ENCODE measurements at regions not wholly inside any gene's neighbourhood (a gene's known extent, or its start where the extent isn't known, plus 50 kb on each side); places are given as distances from the start of the nearest gene placed in this dataset.
"Not testable (repeated sequence)": the region's sequence is repeated elsewhere in the genome, so short reads cannot be mapped to it uniquely, and the experiment has no call there.

GRCh38 chrX:50967736-50968135, 57.2 kb downstream of the BMP15 start:
- Mint-ChIP-seq H3K9me3 (no peaks in the 10 kb centered on the region), H3K27me3 (ENCODE audit: insufficient read depth) (no peaks in the 10 kb centered on the region), H3K27ac (no peak overlapping the region), H3K4me3 (no peak overlapping the region), H3K36me3 (ENCODE audit: low read depth) (no peaks in the 10 kb centered on the region), H3K4me1 (ENCODE audit: low read depth) (no peaks in the 10 kb centered on the region)
- no peak for DNase-seq (ENCODE audit: low spot score)
- intact Hi-C loops (cut with micrococcal nuclease), result no loop called here

- H3K27ac Mint-ChIP-seq; intact Hi-C loops (cut with micrococcal nuclease); H3K9me3 Mint-ChIP-seq; H3K27me3 Mint-ChIP-seq (ENCODE audit: insufficient read depth); DNase-seq (ENCODE audit: low spot score); H3K4me1 Mint-ChIP-seq (ENCODE audit: low read depth); H3K36me3 Mint-ChIP-seq (ENCODE audit: low read depth); H3K4me3 Mint-ChIP-seq: not testable (repeated sequence)
Observed at GRCh38 chrX:50968871-50969635, 58.5 kb downstream of the BMP15 start.

GRCh38 chrX:50971395-50971794, 60.9 kb downstream of the BMP15 start:
- intact Hi-C loops (cut with micrococcal nuclease), result no loop called here
- no peak overlapping the region for H3K27ac Mint-ChIP-seq

GRCh38 chrX:50973199-50973598, 62.7 kb downstream of the BMP15 start:
- no peak for DNase-seq (ENCODE audit: low spot score)
- no peaks in the 10 kb centered on the region for H3K4me1 Mint-ChIP-seq (ENCODE audit: low read depth)
- H3K4me3 Mint-ChIP-seq, result no peak overlapping the region
- no peak overlapping the region for H3K27ac Mint-ChIP-seq
- intact Hi-C loops (cut with micrococcal nuclease), result no loop called here
- H3K27me3 Mint-ChIP-seq (ENCODE audit: insufficient read depth), result no peaks in the 10 kb centered on the region
- H3K9me3 Mint-ChIP-seq, result no peaks in the 10 kb centered on the region
- H3K36me3 Mint-ChIP-seq (ENCODE audit: low read depth), result no peaks in the 10 kb centered on the region

More at GRCh38 chrX:50971395-50971794, 60.9 kb downstream of the BMP15 start:
- Mint-ChIP-seq H3K36me3 (ENCODE audit: low read depth) (no peaks in the 10 kb centered on the region), H3K4me1 (ENCODE audit: low read depth) (no peaks in the 10 kb centered on the region), H3K9me3 (no peaks in the 10 kb centered on the region), H3K27me3 (ENCODE audit: insufficient read depth) (no peaks in the 10 kb centered on the region), H3K4me3 (no peak overlapping the region)
- DNase-seq (ENCODE audit: low spot score), result no peak

GRCh38 chrX:50978920-50979682, 68.6 kb downstream of the BMP15 start:
- H3K27me3 Mint-ChIP-seq (ENCODE audit: insufficient read depth), result no peaks in the 10 kb centered on the region
- no peaks in the 10 kb centered on the region for H3K9me3 Mint-ChIP-seq

GRCh38 chrX:50980251-50980650, 69.7 kb downstream of the BMP15 start:
- no peaks in the 10 kb centered on the region for H3K9me3 Mint-ChIP-seq
- no peaks in the 10 kb centered on the region for H3K36me3 Mint-ChIP-seq (ENCODE audit: low read depth)
- H3K4me1 Mint-ChIP-seq (ENCODE audit: low read depth), result no peaks in the 10 kb centered on the region
- no peak for DNase-seq (ENCODE audit: low spot score)
- intact Hi-C loops (cut with micrococcal nuclease), result no loop called here
- H3K4me3 Mint-ChIP-seq, result no peak overlapping the region
- H3K27me3 Mint-ChIP-seq (ENCODE audit: insufficient read depth), result no peaks in the 10 kb centered on the region
- H3K27ac Mint-ChIP-seq, result no peak overlapping the region

More at GRCh38 chrX:50978920-50979682, 68.6 kb downstream of the BMP15 start:
- intact Hi-C loops (cut with micrococcal nuclease), result no loop called here
- H3K27ac Mint-ChIP-seq, result no peak overlapping the region
- H3K36me3 Mint-ChIP-seq (ENCODE audit: low read depth), result no peaks in the 10 kb centered on the region
- DNase-seq (ENCODE audit: low spot score), result no peak
- H3K4me1 Mint-ChIP-seq (ENCODE audit: low read depth), result no peaks in the 10 kb centered on the region
- no peak overlapping the region for H3K4me3 Mint-ChIP-seq

- no peaks in the 10 kb centered on the region for H3K9me3 Mint-ChIP-seq
- H3K36me3 Mint-ChIP-seq (ENCODE audit: low read depth), result no peaks in the 10 kb centered on the region
- no peak overlapping the region for H3K27ac Mint-ChIP-seq
- no peak overlapping the region for H3K4me3 Mint-ChIP-seq
- no peaks in the 10 kb centered on the region for H3K27me3 Mint-ChIP-seq (ENCODE audit: insufficient read depth)
- intact Hi-C loops (cut with micrococcal nuclease), result loop anchor here (2.0 kb wide), 1 partner anchor 242 kb away; no protein-coding TSS in a partner anchor
- no peak for DNase-seq (ENCODE audit: low spot score)
- no peaks in the 10 kb centered on the region for H3K4me1 Mint-ChIP-seq (ENCODE audit: low read depth)
Observed at GRCh38 chrX:50988649-50989048, 78.1 kb downstream of the BMP15 start.

- Mint-ChIP-seq H3K36me3 (ENCODE audit: low read depth) (no peaks in the 10 kb centered on the region), H3K4me1 (ENCODE audit: low read depth) (no peaks in the 10 kb centered on the region), H3K27ac (no peak overlapping the region), H3K9me3 (no peaks in the 10 kb centered on the region), H3K4me3 (no peak overlapping the region), H3K27me3 (ENCODE audit: insufficient read depth) (no peaks in the 10 kb centered on the region)
- DNase-seq (ENCODE audit: low spot score), result no peak
- intact Hi-C loops (cut with micrococcal nuclease), result no loop called here
Observed at GRCh38 chrX:50996930-50997329, 86.4 kb downstream of the BMP15 start.

GRCh38 chrX:51000384-51000783, 89.8 kb downstream of the BMP15 start:
- DNase-seq (ENCODE audit: low spot score); H3K4me1 Mint-ChIP-seq (ENCODE audit: low read depth); H3K36me3 Mint-ChIP-seq (ENCODE audit: low read depth); H3K27me3 Mint-ChIP-seq (ENCODE audit: insufficient read depth); H3K27ac Mint-ChIP-seq; H3K9me3 Mint-ChIP-seq; intact Hi-C loops (cut with micrococcal nuclease); H3K4me3 Mint-ChIP-seq: not testable (repeated sequence)

GRCh38 chrX:51001733-51002632, 91.4 kb downstream of the BMP15 start:
- DNase-seq (ENCODE audit: low spot score); H3K4me3 Mint-ChIP-seq; H3K9me3 Mint-ChIP-seq; H3K36me3 Mint-ChIP-seq (ENCODE audit: low read depth); intact Hi-C loops (cut with micrococcal nuclease); H3K27me3 Mint-ChIP-seq (ENCODE audit: insufficient read depth); H3K4me1 Mint-ChIP-seq (ENCODE audit: low read depth); H3K27ac Mint-ChIP-seq: not testable (repeated sequence)

GRCh38 chrX:51006064-51006463, 95.5 kb downstream of the BMP15 start:
- Mint-ChIP-seq H3K27ac (no peak overlapping the region), H3K4me3 (no peak overlapping the region), H3K9me3 (no peaks in the 10 kb centered on the region), H3K4me1 (ENCODE audit: low read depth) (no peaks in the 10 kb centered on the region), H3K27me3 (ENCODE audit: insufficient read depth) (no peaks in the 10 kb centered on the region), H3K36me3 (ENCODE audit: low read depth) (no peaks in the 10 kb centered on the region)
- intact Hi-C loops (cut with micrococcal nuclease), result no loop called here
- DNase-seq (ENCODE audit: low spot score), result no peak

- no peak overlapping the region for H3K27ac Mint-ChIP-seq
- no peaks in the 10 kb centered on the region for H3K4me1 Mint-ChIP-seq (ENCODE audit: low read depth)
- no peaks in the 10 kb centered on the region for H3K36me3 Mint-ChIP-seq (ENCODE audit: low read depth)
- intact Hi-C loops (cut with micrococcal nuclease), result no loop called here
- H3K27me3 Mint-ChIP-seq (ENCODE audit: insufficient read depth), result no peaks in the 10 kb centered on the region
- H3K9me3 Mint-ChIP-seq, result no peaks in the 10 kb centered on the region
- no peak overlapping the region for H3K4me3 Mint-ChIP-seq
- DNase-seq (ENCODE audit: low spot score), result no peak
Observed at GRCh38 chrX:51024106-51024696, 113.7 kb downstream of the BMP15 start.

Data from activated T-helper 1 cell treated with anti-CD3 and anti-CD28 coated beads, Interleukin-12 subunit alpha, Interleukin-12 subunit beta, Interleukin-2, Interleukin-4 antibody, amounts not matched to agents 30 ng/mL and 10 ng/mL and 1 ng/mL, durations not matched to agents 14 hours and 24 hours and 36 hours (primary cell).